Mesenchymal stem cell (in vitro differentiated cells and primary cell): ENCODE measurements at regions not wholly inside any gene's neighbourhood (a gene's known extent, or its start where the extent isn't known, plus 50 kb on each side); places are given as distances from the start of the nearest gene placed in this dataset.
A peak's percentile ranks its signal among the peaks of the same experiment; 100 is the strongest.

ENCODE experiments used
- DNase-seq: peaks from one replicate; pipeline ENCODE4 v3.0.0-alpha.2; 2013
- H2AFZ ChIP-seq: one replicate; pipeline ENCODE4 v1.6.1; 2013; ENCODE audit warnings: low read depth, mild to moderate bottlenecking, control low read depth, inconsistent platforms, low read length, moderate library complexity
- H2AK5ac ChIP-seq: 2 replicates; pipeline ENCODE4 v1.6.1; 2013; ENCODE audit warnings: low read length, moderate library complexity, mild to moderate bottlenecking, inconsistent platforms; ENCODE audit not compliant: severe bottlenecking
- H2BK120ac ChIP-seq: one replicate; pipeline ENCODE4 v1.6.1; 2013; ENCODE audit warnings: low read depth, mild to moderate bottlenecking, inconsistent platforms, low read length, moderate library complexity
- H2BK12ac ChIP-seq, 2 experiments: one replicate each; pipeline ENCODE4 v1.6.1; 2013; ENCODE audit warnings: inconsistent platforms in 2 of 2, low read length in 2 of 2, mild to moderate bottlenecking in 2 of 2, moderate library complexity in 2 of 2, control low read depth in 1 of 2
- H2BK15ac ChIP-seq: one replicate; pipeline ENCODE4 v1.6.1; 2013; ENCODE audit warnings: mild to moderate bottlenecking, low read depth, inconsistent platforms; ENCODE audit not compliant: poor library complexity, severe bottlenecking
- H2BK5ac ChIP-seq: 2 replicates; pipeline ENCODE4 v1.6.1; 2013; ENCODE audit warnings: low read depth, mild to moderate bottlenecking, low read length, control low read depth, inconsistent platforms; ENCODE audit not compliant: poor library complexity, severe bottlenecking
- H3K14ac ChIP-seq, 2 experiments: one replicate each; pipeline ENCODE4 v1.6.1; 2013; ENCODE audit warnings: inconsistent platforms in 2 of 2, low read length in 2 of 2, control low read depth in 1 of 2, mild to moderate bottlenecking in 1 of 2, moderate library complexity in 1 of 2
- H3K18ac ChIP-seq, 2 experiments: one replicate each; pipeline ENCODE4 v1.6.1; 2013; ENCODE audit warnings: inconsistent platforms in 2 of 2, low read length in 2 of 2, control low read depth in 1 of 2, low read depth in 1 of 2, mild to moderate bottlenecking in 1 of 2
- H3K23ac ChIP-seq, 2 experiments: one replicate each; pipeline ENCODE4 v1.6.1; 2013; ENCODE audit warnings: inconsistent platforms in 2 of 2, low read length in 2 of 2, mild to moderate bottlenecking in 2 of 2, moderate library complexity in 2 of 2, control low read depth in 1 of 2
- H3K27ac ChIP-seq: 2 replicates; pipeline ENCODE4 v1.5.1; 2013; ENCODE audit warnings: mild to moderate bottlenecking, moderate library complexity, low read length, control low read depth, inconsistent platforms; ENCODE audit not compliant: poor library complexity, severe bottlenecking
- H3K27me3 ChIP-seq, 2 experiments: 2 replicates each; pipeline versions ENCODE4 v1.6.1 to v1.7.0; 2013; ENCODE audit warnings: low read length in 2 of 2, mild to moderate bottlenecking in 2 of 2, moderate library complexity in 2 of 2, control low read depth in 1 of 2, inconsistent platforms in 1 of 2; ENCODE audit not compliant: control insufficient read depth in 1 of 2, insufficient read depth in 1 of 2
- H3K36me3 ChIP-seq, 2 experiments: 2 replicates each; pipeline versions ENCODE4 v1.6.1 to v1.7.0; 2013; ENCODE audit warnings: low read length in 2 of 2, control low read depth in 1 of 2, inconsistent platforms in 1 of 2, low read depth in 1 of 2, mild to moderate bottlenecking in 1 of 2; ENCODE audit not compliant: insufficient read depth in 2 of 2, control insufficient read depth in 1 of 2
- H3K4ac ChIP-seq, 2 experiments: one replicate each; pipeline ENCODE4 v1.6.1; 2013; ENCODE audit warnings: inconsistent platforms in 2 of 2, low read length in 2 of 2, mild to moderate bottlenecking in 2 of 2, moderate library complexity in 2 of 2, control low read depth in 1 of 2, low read depth in 1 of 2
- H3K4me1 ChIP-seq: 2 replicates; pipeline ENCODE4 v1.6.1; 2013; ENCODE audit warnings: low read depth, low read length, control low read depth; ENCODE audit not compliant: control insufficient read depth, insufficient read depth
- H3K4me2 ChIP-seq: 2 replicates; pipeline ENCODE4 v1.6.1; 2013; ENCODE audit warnings: low read length, mild to moderate bottlenecking, inconsistent platforms; ENCODE audit not compliant: poor library complexity, severe bottlenecking
- H3K4me3 ChIP-seq, 2 experiments: 2 replicates each; pipeline versions ENCODE4 v1.5.1 to v1.7.0; 2013; ENCODE audit warnings: low read length in 2 of 2, mild to moderate bottlenecking in 2 of 2, control low read depth in 1 of 2, low read depth in 1 of 2; ENCODE audit not compliant: insufficient read depth in 1 of 2
- H3K79me1 ChIP-seq: replicated peaks from 2 replicates; pipeline ENCODE4 v1.6.1; 2013; ENCODE audit warnings: mild to moderate bottlenecking, control low read depth, low read length, inconsistent platforms; ENCODE audit not compliant: poor library complexity, severe bottlenecking
- H3K9ac ChIP-seq: 2 replicates; pipeline ENCODE4 v1.7.0; 2013; ENCODE audit warnings: mild to moderate bottlenecking, low read length, moderate library complexity
- H3K9me3 ChIP-seq: 2 replicates; pipeline ENCODE4 v1.7.0; 2013; ENCODE audit warnings: mild to moderate bottlenecking, low read length; ENCODE audit not compliant: control insufficient read depth
- H4K8ac ChIP-seq: one replicate; pipeline ENCODE4 v1.6.1; 2013; ENCODE audit warnings: inconsistent platforms, mild to moderate bottlenecking, low read length, moderate library complexity
- H4K91ac ChIP-seq: one replicate; pipeline ENCODE4 v1.6.1; 2013; ENCODE audit warnings: mild to moderate bottlenecking, low read length, inconsistent platforms
- WGBS: methylation state at CpG from one replicate; pipeline ENCODE4 v1.1.7; 2013; ENCODE audit warnings: mixed read lengths; 5-methylcytosine and 5-hydroxymethylcytosine counted together

GRCh38 chr12:114920771-114921554, 237.0 kb upstream of the TBX3 start:
- no peaks in the 10 kb centered on the region for H3K36me3 ChIP-seq
- no peak overlapping the region for H3K14ac ChIP-seq
- H4K91ac ChIP-seq = no peak overlapping the region
- H3K27me3 ChIP-seq = no peaks in the 10 kb centered on the region
- H2BK12ac ChIP-seq = peak overlapping the region; percentile 67 to 75
- no peak overlapping the region for H2BK15ac ChIP-seq
- peak overlapping the region; percentile 76 for H4K8ac ChIP-seq
- no peak overlapping the region for H2BK5ac ChIP-seq
- H3K9ac ChIP-seq = peak overlapping the region; percentile 60
- no peaks in the 10 kb centered on the region for H3K79me1 ChIP-seq
- no peak overlapping the region for H3K4ac ChIP-seq
- peaks cover 4% of the 10 kb centered on the region for H3K4me1 ChIP-seq
- H2BK120ac ChIP-seq = peak overlapping the region; percentile 65
- 55% methylated on average over 5 of the region's 5 CpGs for WGBS
- H3K18ac ChIP-seq = peak overlapping the region; percentile 54 to 57
- H3K23ac ChIP-seq = peak overlapping the region in 1 of 2 experiments; percentile 9
- H3K9me3 ChIP-seq = peaks cover 5% of the 10 kb centered on the region
- no peak overlapping the region for H3K27ac ChIP-seq
- peak; percentile 25 for DNase-seq
- no peak overlapping the region for H2AK5ac ChIP-seq
- H3K4me3 ChIP-seq = peak overlapping the region in 1 of 2 experiments; percentile 10
- no peak overlapping the region for H3K4me2 ChIP-seq
- H2AFZ ChIP-seq = no peak overlapping the region

GRCh38 chr12:114919479-114919878, 235.5 kb upstream of the TBX3 start:
- H3K27me3 ChIP-seq = no peaks in the 10 kb centered on the region
- H3K14ac ChIP-seq = no peak overlapping the region
- peaks cover 5% of the 10 kb centered on the region for H3K9me3 ChIP-seq
- no peak overlapping the region for H2BK120ac ChIP-seq
- H3K79me1 ChIP-seq = no peaks in the 10 kb centered on the region
- no peak overlapping the region for H2BK5ac ChIP-seq
- H3K36me3 ChIP-seq = no peaks in the 10 kb centered on the region
- H3K27ac ChIP-seq = no peak overlapping the region
- 15% methylated on average over 8 of the region's 8 CpGs for WGBS
- no peak overlapping the region for H3K4me2 ChIP-seq
- H3K4ac ChIP-seq = no peak overlapping the region
- no peak overlapping the region for H2AK5ac ChIP-seq
- no peak overlapping the region for H3K4me3 ChIP-seq
- H4K8ac ChIP-seq = no peak overlapping the region
- no peak overlapping the region for H3K9ac ChIP-seq
- no peak overlapping the region for H4K91ac ChIP-seq
- H3K18ac ChIP-seq = peak overlapping the region in 1 of 2 experiments; percentile 4
- no peak overlapping the region for H2BK15ac ChIP-seq
- no peak overlapping the region for H2AFZ ChIP-seq
- no peak overlapping the region for H3K23ac ChIP-seq
- H3K4me1 ChIP-seq = peaks cover 6% of the 10 kb centered on the region
- peak overlapping the region in 1 of 2 experiments; percentile 6 for H2BK12ac ChIP-seq
- peak; percentile 75 for DNase-seq

- Histone ChIP-seq H2AFZ (no peak overlapping the region), H3K9ac (no peak overlapping the region), H3K27me3 (no peaks in the 10 kb centered on the region), H3K23ac (no peak overlapping the region), H3K4me1 (peaks cover 6% of the 10 kb centered on the region), H3K4ac (no peak overlapping the region), H3K79me1 (no peaks in the 10 kb centered on the region), H3K27ac (no peak overlapping the region), H2BK5ac (no peak overlapping the region), H3K14ac (no peak overlapping the region), H4K8ac (no peak overlapping the region), H3K36me3 (no peaks in the 10 kb centered on the region), H2BK12ac (peak overlapping the region; percentile 32 to 54), H2BK120ac (no peak overlapping the region), H3K4me2 (no peak overlapping the region), H2BK15ac (no peak overlapping the region), H3K4me3 (no peak overlapping the region), H2AK5ac (no peak overlapping the region), H3K9me3 (peaks cover 5% of the 10 kb centered on the region), H4K91ac (no peak overlapping the region), H3K18ac (peak overlapping the region in 1 of 2 experiments; percentile 16)
- DNase-seq = peak; percentile 85
- 0% methylated on average over 3 of the region's 3 CpGs for WGBS
These were observed 234.7 kb upstream of the TBX3 start for GRCh38 chr12:114918535-114919233.

- H3K14ac ChIP-seq = no peak overlapping the region
- no peak for DNase-seq
- H3K27me3 ChIP-seq = no peaks in the 10 kb centered on the region
- no peak overlapping the region for H3K27ac ChIP-seq
- no peak overlapping the region for H2BK5ac ChIP-seq
- peak overlapping the region in 1 of 2 experiments; percentile 67 for H2BK12ac ChIP-seq
- no peak overlapping the region for H3K23ac ChIP-seq
- no peak overlapping the region for H2AFZ ChIP-seq
- H3K4me3 ChIP-seq = no peak overlapping the region
- peak overlapping the region in 1 of 2 experiments; percentile 83 for H3K18ac ChIP-seq
- peaks cover 6% of the 10 kb centered on the region for H3K4me1 ChIP-seq
- no peak overlapping the region for H4K91ac ChIP-seq
- H2AK5ac ChIP-seq = no peak overlapping the region
- no peak overlapping the region for H3K9ac ChIP-seq
- peak overlapping the region; percentile 20 for H4K8ac ChIP-seq
- H3K4me2 ChIP-seq = no peak overlapping the region
- no peaks in the 10 kb centered on the region for H3K79me1 ChIP-seq
- H3K36me3 ChIP-seq = no peaks in the 10 kb centered on the region
- peaks cover 5% of the 10 kb centered on the region for H3K9me3 ChIP-seq
- peak overlapping the region; percentile 78 for H2BK120ac ChIP-seq
- H2BK15ac ChIP-seq = no peak overlapping the region
- no peak overlapping the region for H3K4ac ChIP-seq
These were observed 234.0 kb upstream of the TBX3 start for GRCh38 chr12:114917953-114918352.
